H9 (cell line): ENCODE measurements at regions not wholly inside any gene's neighbourhood (a gene's known extent, or its start where the extent isn't known, plus 50 kb on each side); places are given as distances from the start of the nearest gene placed in this dataset.

Experiments
- DNase-seq: peaks from one replicate; pipeline ENCODE4 v3.0.0-alpha.2; 2017
- H2AFZ ChIP-seq: one replicate; pipeline ENCODE4 v1.6.1; 2013; ENCODE audit warnings: mild to moderate bottlenecking, low read length, control low read depth, moderate library complexity
- H2AK5ac ChIP-seq: 2 replicates; pipeline ENCODE4 v1.6.1; 2013; ENCODE audit warnings: low read length, control low read depth, mixed read lengths; ENCODE audit not compliant: insufficient read length
- H2BK120ac ChIP-seq: one replicate; pipeline ENCODE4 v1.6.1; 2013; ENCODE audit warnings: low read depth, mild to moderate bottlenecking, low read length, control low read depth, inconsistent platforms; ENCODE audit not compliant: poor library complexity, severe bottlenecking
- H2BK12ac ChIP-seq: 2 replicates; pipeline ENCODE4 v1.6.1; 2013; ENCODE audit warnings: low read length, control low read depth, mixed read lengths, low read depth; ENCODE audit not compliant: insufficient read length
- H2BK15ac ChIP-seq: 2 replicates; pipeline ENCODE4 v1.6.1; 2013; ENCODE audit warnings: low read depth, low read length, control low read depth
- H2BK20ac ChIP-seq: one replicate; pipeline ENCODE4 v1.6.1; 2013; ENCODE audit warnings: low read depth, mild to moderate bottlenecking, low read length, control low read depth, inconsistent platforms; ENCODE audit not compliant: poor library complexity, severe bottlenecking
- H2BK5ac ChIP-seq: 2 replicates; pipeline ENCODE4 v1.6.1; 2013; ENCODE audit warnings: low read length, control low read depth, mixed read lengths; ENCODE audit not compliant: insufficient read length
- H3K14ac ChIP-seq: 2 replicates; pipeline ENCODE4 v1.6.1; 2013; ENCODE audit warnings: low read length, control low read depth; ENCODE audit not compliant: insufficient read depth
- H3K18ac ChIP-seq: 2 replicates; pipeline ENCODE4 v1.6.1; 2013; ENCODE audit warnings: low read depth, mild to moderate bottlenecking, mixed read lengths, low read length, control low read depth; ENCODE audit not compliant: insufficient read length
- H3K23ac ChIP-seq: 2 replicates; pipeline ENCODE4 v1.6.1; 2013; ENCODE audit warnings: low read length, control low read depth, mixed read lengths, low read depth; ENCODE audit not compliant: insufficient read length
- H3K23me2 ChIP-seq: 2 replicates; pipeline ENCODE4 v1.6.1; 2013; ENCODE audit warnings: low read depth, mild to moderate bottlenecking, mixed read lengths, low read length, control low read depth; ENCODE audit not compliant: insufficient read length, poor library complexity, severe bottlenecking
- H3K27ac ChIP-seq: 2 replicates; pipeline ENCODE4 v1.5.1; 2013; ENCODE audit warnings: low read length, control low read depth, mixed read lengths, low read depth; ENCODE audit not compliant: insufficient read length
- H3K27me3 ChIP-seq: 2 replicates; pipeline ENCODE4 v1.6.1; 2013; ENCODE audit warnings: low read length, control low read depth, inconsistent platforms; ENCODE audit not compliant: insufficient read depth
- H3K4ac ChIP-seq: 2 replicates; pipeline ENCODE4 v1.6.1; 2013; ENCODE audit warnings: low read depth, mild to moderate bottlenecking, control low read depth, inconsistent platforms, low read length, moderate library complexity
- H3K4me1 ChIP-seq: 2 replicates; pipeline ENCODE4 v1.6.1; 2013; ENCODE audit warnings: low read length, control low read depth, inconsistent platforms; ENCODE audit not compliant: insufficient read depth
- H3K4me2 ChIP-seq: 2 replicates; pipeline ENCODE4 v1.6.1; 2013; ENCODE audit warnings: low read length, control low read depth, mixed read lengths; ENCODE audit not compliant: insufficient read length, insufficient read depth
- H3K56ac ChIP-seq: 2 replicates; pipeline ENCODE4 v1.6.1; 2013; ENCODE audit warnings: low read depth, mild to moderate bottlenecking, mixed read lengths, low read length, control low read depth; ENCODE audit not compliant: insufficient read length
- H3K79me1 ChIP-seq: 2 replicates; pipeline ENCODE4 v1.6.1; 2013; ENCODE audit warnings: low read depth, mild to moderate bottlenecking, moderate library complexity, low read length, control low read depth, inconsistent platforms; ENCODE audit not compliant: insufficient read depth, poor library complexity, severe bottlenecking
- H3K79me2 ChIP-seq: 2 replicates; pipeline ENCODE4 v1.6.1; 2013; ENCODE audit warnings: low read length, control low read depth, inconsistent platforms; ENCODE audit not compliant: insufficient read depth
- H3K9ac ChIP-seq: 2 replicates; pipeline ENCODE4 v1.6.1; 2013; ENCODE audit warnings: low read length, control low read depth, mixed read lengths; ENCODE audit not compliant: insufficient read length; ENCODE audit errors: extremely low read depth
- H3K9me3 ChIP-seq: one replicate; pipeline ENCODE4 v1.6.1; 2013; ENCODE audit warnings: low read depth, low read length, inconsistent platforms; ENCODE audit not compliant: control insufficient read depth
- H3T11ph ChIP-seq: one replicate; pipeline ENCODE4 v1.6.1; 2013; ENCODE audit warnings: mild to moderate bottlenecking, low read length, control low read depth, inconsistent platforms
- H4K20me1 ChIP-seq: one replicate; pipeline ENCODE4 v1.6.1; 2013; ENCODE audit not compliant: control insufficient read depth, insufficient read length, insufficient read depth
- H4K5ac ChIP-seq: 2 replicates; pipeline ENCODE4 v1.6.1; 2013; ENCODE audit warnings: low read depth, mild to moderate bottlenecking, mixed read lengths, low read length, control low read depth; ENCODE audit not compliant: insufficient read length
- H4K8ac ChIP-seq: replicated peaks from 2 replicates; pipeline ENCODE4 v1.6.1; 2013; ENCODE audit warnings: low read length, control low read depth, mixed read lengths, low read depth; ENCODE audit not compliant: insufficient read length
- H4K91ac ChIP-seq: 2 replicates; pipeline ENCODE4 v1.6.1; 2013; ENCODE audit warnings: low read depth, mild to moderate bottlenecking, moderate library complexity, mixed read lengths, low read length, control low read depth; ENCODE audit not compliant: insufficient read length
- H3K27ac Mint-ChIP-seq, 3 experiments: 2 replicates in 2 of 3; 3 replicates in 1 of 3; pipeline ENCODE4 v1.8.0; 2020 to 2021; ENCODE audit warnings: mixed read lengths in 3 of 3, mild to moderate bottlenecking in 1 of 3, moderate library complexity in 1 of 3
- H3K27me3 Mint-ChIP-seq: 2 replicates; pipeline ENCODE4 v1.8.0; 2021; ENCODE audit warnings: low read depth, mild to moderate bottlenecking, moderate library complexity, mixed read lengths
- H3K36me3 Mint-ChIP-seq, 3 experiments: 2 replicates in 2 of 3; 3 replicates in 1 of 3; pipeline ENCODE4 v1.8.0; 2020 to 2021; ENCODE audit warnings: low read depth in 3 of 3, mixed read lengths in 3 of 3; ENCODE audit not compliant: insufficient read depth in 1 of 3
- H3K4me1 Mint-ChIP-seq, 2 experiments: 2 replicates each; pipeline ENCODE4 v1.8.0; 2020; ENCODE audit warnings: mixed read lengths in 2 of 2
- H3K4me3 Mint-ChIP-seq, 2 experiments: 2 replicates in 1 of 2; 3 replicates in 1 of 2; pipeline ENCODE4 v1.8.0; 2020 to 2021; ENCODE audit warnings: mild to moderate bottlenecking in 2 of 2, mixed read lengths in 2 of 2, moderate library complexity in 1 of 2
- H3K9me3 Mint-ChIP-seq, 2 experiments: 2 replicates in 1 of 2; 3 replicates in 1 of 2; pipeline ENCODE4 v1.8.0; 2020; ENCODE audit warnings: mild to moderate bottlenecking in 2 of 2, mixed read lengths in 2 of 2, moderate library complexity in 1 of 2
- CTCF ChIP-seq: fragments of 200-600 bp; sonication (generic); conservative IDR thresholded peaks from 3 replicates; pipeline ENCODE4 v1.8.0; 2021; ENCODE audit warnings: antibody characterized with exemption, mild to moderate bottlenecking
- WGBS: extraction: QIAGEN DNeasy Blood & Tissue Kit; methylation state at CpG from one replicate; pipeline ENCODE4 v1.1.7; 2013; ENCODE audit warnings: missing lambda C conversion rate, low lambda C conversion rate, mixed read lengths; ENCODE audit not compliant: insufficient read length; ENCODE audit errors: extremely low coverage; 5-methylcytosine and 5-hydroxymethylcytosine counted together

- DNase-seq = no peak
- WGBS = no CpG with 5 or more reads among the region's 4 CpGs
- Histone ChIP-seq H3K56ac (no peak overlapping the region), H2AFZ (no peak overlapping the region), H2BK20ac (no peak overlapping the region), H4K20me1 (no peaks in the 10 kb centered on the region), H3K27ac (no peak overlapping the region), H4K91ac (no peak overlapping the region), H3K23ac (no peak overlapping the region), H3K79me2 (no peaks in the 10 kb centered on the region), H3K4me2 (no peak overlapping the region), H3K4me1 (peaks cover 4% of the 10 kb centered on the region; the same call in 1 of the 2 replicates), H3K9ac (no peak overlapping the region), H3K79me1 (no peaks in the 10 kb centered on the region), H3K9me3 (no peaks in the 10 kb centered on the region), H2BK12ac (no peak overlapping the region), H2BK120ac (no peak overlapping the region), H4K5ac (no peak overlapping the region), H3K14ac (no peak overlapping the region), H3K23me2 (no peaks in the 10 kb centered on the region), H3K18ac (no peak overlapping the region), H3T11ph (no peak overlapping the region), H3K4ac (no peak overlapping the region), H2BK15ac (no peak overlapping the region), H2BK5ac (no peak overlapping the region), H4K8ac (no peak overlapping the region), H3K27me3 (no peaks in the 10 kb centered on the region), H2AK5ac (no peak overlapping the region)
- no peaks in the 10 kb centered on the region; a peak in 1 of 5 replicates for H3K9me3 Mint-ChIP-seq
- H3K4me1 Mint-ChIP-seq = peaks cover 14 to 22% of the 10 kb centered on the region in 2 experiments
- H3K27me3 Mint-ChIP-seq = no peaks in the 10 kb centered on the region
- H3K36me3 Mint-ChIP-seq = no peaks in the 10 kb centered on the region; a peak in 1 of 7 replicates
- H3K4me3 Mint-ChIP-seq = no peak overlapping the region
- no peak for TF ChIP-seq CTCF
- H3K27ac Mint-ChIP-seq = peak overlapping the region in 1 of 3 experiments; percentile 16; a peak in 1 of 7 replicates
Observed at GRCh38 chr14:65933400-65934069, 521.0 kb downstream of the FUT8 start.
